PFSK-1 (cell line): ENCODE measurements at regions not wholly inside any gene's neighbourhood (a gene's known extent, or its start where the extent isn't known, plus 50 kb on each side); places are given as distances from the start of the nearest gene placed in this dataset.

Experiments used
- FOXP2 ChIP-seq: optimal IDR thresholded peaks from 2 replicates; pipeline ENCODE3; 2011; ENCODE audit warnings: borderline replicate concordance, control low read depth, inconsistent platforms; ENCODE audit not compliant: insufficient read depth; ENCODE audit errors: extremely low read length, extremely low read depth
- POLR2AphosphoS5 ChIP-seq: IDR thresholded peaks from 2 replicates; pipeline ENCODE4 v1.6.1; 2012; ENCODE audit warnings: low read depth, mild to moderate bottlenecking, control low read depth, low read length, moderate library complexity
- SIN3A ChIP-seq: IDR thresholded peaks from 2 replicates; pipeline ENCODE4 v1.6.1; 2012; ENCODE audit warnings: mild to moderate bottlenecking, low read length, moderate library complexity, borderline replicate concordance; ENCODE audit not compliant: insufficient read depth
- TAF1 ChIP-seq: IDR thresholded peaks from 2 replicates; pipeline ENCODE4 v1.6.1; 2012; ENCODE audit warnings: low read length, control low read depth, borderline replicate concordance; ENCODE audit not compliant: insufficient read depth
- TF ChIP-seq, protein P1 (sequence below), 2 experiments: IDR thresholded peaks; 2 replicates each; pipeline versions ENCODE4 v1.6.1 to v1.8.0; 2011 to 2012; ENCODE audit warnings: low read depth in 2 of 2, low read length in 2 of 2, control low read depth in 1 of 2, inconsistent platforms in 1 of 2, mild to moderate bottlenecking in 1 of 2, moderate library complexity in 1 of 2; ENCODE audit not compliant: insufficient read depth in 1 of 2

DNA sequence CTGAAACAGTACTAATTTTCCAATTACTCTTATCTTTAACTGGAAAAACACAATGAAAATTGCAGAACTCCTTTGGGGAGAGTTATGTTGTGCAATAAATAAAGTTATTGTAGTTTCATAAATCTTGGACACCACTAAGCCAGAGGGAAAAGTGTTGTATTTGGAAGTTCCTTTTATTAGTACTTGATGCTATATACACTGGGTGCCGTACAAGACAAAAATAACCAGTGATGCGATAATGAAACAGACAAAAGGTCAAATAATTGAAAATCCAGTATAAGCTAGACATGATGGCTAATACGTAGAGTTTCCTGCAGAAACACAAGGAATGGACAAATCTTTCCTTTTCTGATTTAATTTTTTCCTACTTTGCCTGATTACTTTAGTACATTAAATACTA, 541.1 kb downstream of the ETS1 start:
- TF ChIP-seq, protein P1, sequence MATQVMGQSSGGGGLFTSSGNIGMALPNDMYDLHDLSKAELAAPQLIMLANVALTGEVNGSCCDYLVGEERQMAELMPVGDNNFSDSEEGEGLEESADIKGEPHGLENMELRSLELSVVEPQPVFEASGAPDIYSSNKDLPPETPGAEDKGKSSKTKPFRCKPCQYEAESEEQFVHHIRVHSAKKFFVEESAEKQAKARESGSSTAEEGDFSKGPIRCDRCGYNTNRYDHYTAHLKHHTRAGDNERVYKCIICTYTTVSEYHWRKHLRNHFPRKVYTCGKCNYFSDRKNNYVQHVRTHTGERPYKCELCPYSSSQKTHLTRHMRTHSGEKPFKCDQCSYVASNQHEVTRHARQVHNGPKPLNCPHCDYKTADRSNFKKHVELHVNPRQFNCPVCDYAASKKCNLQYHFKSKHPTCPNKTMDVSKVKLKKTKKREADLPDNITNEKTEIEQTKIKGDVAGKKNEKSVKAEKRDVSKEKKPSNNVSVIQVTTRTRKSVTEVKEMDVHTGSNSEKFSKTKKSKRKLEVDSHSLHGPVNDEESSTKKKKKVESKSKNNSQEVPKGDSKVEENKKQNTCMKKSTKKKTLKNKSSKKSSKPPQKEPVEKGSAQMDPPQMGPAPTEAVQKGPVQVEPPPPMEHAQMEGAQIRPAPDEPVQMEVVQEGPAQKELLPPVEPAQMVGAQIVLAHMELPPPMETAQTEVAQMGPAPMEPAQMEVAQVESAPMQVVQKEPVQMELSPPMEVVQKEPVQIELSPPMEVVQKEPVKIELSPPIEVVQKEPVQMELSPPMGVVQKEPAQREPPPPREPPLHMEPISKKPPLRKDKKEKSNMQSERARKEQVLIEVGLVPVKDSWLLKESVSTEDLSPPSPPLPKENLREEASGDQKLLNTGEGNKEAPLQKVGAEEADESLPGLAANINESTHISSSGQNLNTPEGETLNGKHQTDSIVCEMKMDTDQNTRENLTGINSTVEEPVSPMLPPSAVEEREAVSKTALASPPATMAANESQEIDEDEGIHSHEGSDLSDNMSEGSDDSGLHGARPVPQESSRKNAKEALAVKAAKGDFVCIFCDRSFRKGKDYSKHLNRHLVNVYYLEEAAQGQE (IDR thresholded peaks at IDR 0.05; ENCODE audit: insufficient read depth in 1 of 2, low read depth in 2 of 2, low read length in 2 of 2): no peak
- no peak for TF ChIP-seq POLR2AphosphoS5
- TF ChIP-seq SIN3A: no peak
- no peak for TF ChIP-seq TAF1
- no peak for TF ChIP-seq FOXP2
